GM18858 (cell line): ENCODE measurements at regions not wholly inside any gene's neighbourhood (a gene's known extent, or its start where the extent isn't known, plus 50 kb on each side); places are given as distances from the start of the nearest gene placed in this dataset.

Experiments
- ATAC-seq: cut with Tn5 transposase; IDR thresholded peaks from one replicate; pipeline ENCODE4 v1.9.1; 2021; ENCODE audit not compliant: unreplicated experiment

- ATAC-seq, result no peak
Observed at GRCh38 chr6:123747515-123747914, 56.1 kb upstream of the NKAIN2 start.

GRCh38 chr6:123745895-123746294 lies 57.8 kb upstream of the NKAIN2 start:
- no peak for ATAC-seq

DNA sequence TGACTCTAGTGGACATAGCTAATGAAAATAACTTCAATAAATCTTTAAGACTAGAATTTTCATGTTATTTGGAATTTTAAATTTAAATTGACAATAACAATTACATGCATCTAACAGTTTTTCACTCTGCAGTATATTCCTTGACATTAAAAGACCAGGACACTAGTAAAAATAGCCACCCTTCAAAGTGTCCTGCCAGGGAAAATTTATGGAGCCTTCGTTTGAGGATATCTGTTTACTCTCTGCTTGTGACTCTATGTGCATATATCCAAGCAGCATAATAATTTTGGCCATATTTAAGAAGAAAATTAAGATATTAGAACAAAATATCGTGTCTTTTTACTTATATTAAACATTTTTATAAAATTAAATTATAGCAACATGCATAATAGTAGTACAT lies 58.8 kb upstream of the NKAIN2 start:
- no peak for ATAC-seq

DNA sequence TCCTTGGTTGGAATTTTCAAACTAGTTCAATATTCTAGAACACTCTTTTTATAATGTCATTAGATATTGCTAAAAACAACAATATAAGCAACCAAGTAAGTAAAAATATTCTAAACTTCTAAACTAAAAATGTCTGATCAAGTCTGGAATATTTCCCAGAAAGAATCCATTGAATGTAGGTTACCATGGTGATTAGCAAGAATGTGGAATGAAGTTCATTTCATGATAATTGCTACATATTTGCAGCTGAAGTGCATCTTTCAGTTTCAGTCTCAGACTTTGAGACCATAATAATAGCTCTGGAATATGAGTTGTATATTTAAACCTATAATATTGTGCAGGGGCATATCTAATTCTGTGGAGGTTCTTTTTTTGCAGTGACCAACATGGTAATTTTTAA lies 61.0 kb upstream of the NKAIN2 start:
- no peak for ATAC-seq

DNA sequence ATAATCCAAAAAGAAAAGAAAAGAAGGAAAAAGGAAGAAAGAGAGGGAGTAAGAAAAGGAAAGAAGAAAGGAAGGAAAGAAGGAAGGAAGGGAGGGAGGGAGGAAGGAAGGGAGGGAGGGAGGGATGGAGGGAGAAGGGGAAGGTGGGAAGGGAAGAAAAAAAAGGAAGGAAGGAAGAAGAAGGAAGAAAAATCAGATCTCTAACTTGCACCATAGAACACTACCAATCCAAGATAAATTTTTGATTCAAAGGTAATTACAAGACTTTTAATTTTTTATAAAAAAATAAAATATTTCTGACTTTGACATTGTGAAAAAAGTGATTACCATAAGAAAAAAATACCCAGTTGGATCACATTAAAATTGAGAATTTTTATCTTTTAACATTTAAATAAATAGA lies 70.5 kb upstream of the NKAIN2 start:
- no peak for ATAC-seq

GRCh38 chr6:123716506-123716905 lies 79.8 kb upstream of the TRDN start:
- ATAC-seq, result no peak

DNA sequence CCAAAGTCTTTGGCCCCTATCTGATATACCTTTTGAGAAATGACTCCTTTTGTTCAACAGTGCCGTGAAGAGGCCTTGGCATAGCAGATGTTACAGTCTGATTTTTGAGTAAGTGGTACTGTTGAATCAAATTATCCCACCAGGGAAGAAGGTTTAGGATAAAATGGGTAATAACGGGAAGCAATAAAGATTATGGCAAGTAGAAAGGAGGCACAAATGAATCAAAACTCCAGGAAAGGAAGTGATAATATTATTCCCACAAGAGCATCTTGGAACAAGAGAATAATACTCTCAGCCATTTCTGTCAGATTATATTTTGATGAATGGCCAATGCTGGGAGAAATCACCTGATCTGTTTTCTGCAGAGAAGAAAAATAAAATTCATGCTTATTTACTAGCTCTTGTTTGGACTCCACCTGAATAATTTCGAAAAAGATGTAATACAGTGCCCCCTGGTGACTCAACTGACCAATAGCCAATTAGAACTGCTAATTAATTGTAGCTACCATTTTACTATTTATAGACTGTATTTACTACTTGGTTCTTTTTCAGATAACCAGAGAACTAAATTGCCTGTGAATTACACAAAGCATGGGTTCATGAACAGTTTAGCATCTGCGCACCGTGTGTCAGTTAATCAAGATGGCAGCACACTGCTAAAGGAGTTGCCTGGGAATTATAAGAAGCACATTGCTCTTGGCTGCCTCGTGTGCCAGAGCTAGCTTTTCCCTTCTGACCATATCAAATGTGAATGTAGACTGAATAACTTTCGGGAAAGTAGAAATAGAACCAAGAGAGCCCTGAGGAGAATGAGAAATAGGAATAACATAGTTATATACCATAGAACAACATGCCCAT lies 78.5 kb upstream of the TRDN start:
- ATAC-seq, result peak; percentile 65

DNA sequence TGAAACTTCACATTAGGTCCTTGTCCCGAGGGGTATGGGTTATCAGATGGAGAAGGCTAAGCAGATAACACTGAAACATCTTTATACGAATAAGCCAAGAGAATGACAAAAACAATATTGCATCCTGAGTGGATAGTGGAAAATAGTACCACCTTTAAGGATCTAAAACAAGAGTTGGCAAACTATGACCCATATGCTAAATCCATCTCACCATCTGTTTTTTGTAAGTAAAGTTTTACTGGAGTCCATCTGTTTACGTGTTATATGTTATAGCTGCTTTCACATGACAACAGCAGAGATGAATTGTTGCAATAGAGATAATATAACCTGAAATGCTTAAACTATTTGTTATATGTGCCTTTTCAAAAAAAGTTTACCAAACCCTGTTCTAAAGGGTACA lies 76.1 kb upstream of the TRDN start:
- no peak for ATAC-seq

DNA sequence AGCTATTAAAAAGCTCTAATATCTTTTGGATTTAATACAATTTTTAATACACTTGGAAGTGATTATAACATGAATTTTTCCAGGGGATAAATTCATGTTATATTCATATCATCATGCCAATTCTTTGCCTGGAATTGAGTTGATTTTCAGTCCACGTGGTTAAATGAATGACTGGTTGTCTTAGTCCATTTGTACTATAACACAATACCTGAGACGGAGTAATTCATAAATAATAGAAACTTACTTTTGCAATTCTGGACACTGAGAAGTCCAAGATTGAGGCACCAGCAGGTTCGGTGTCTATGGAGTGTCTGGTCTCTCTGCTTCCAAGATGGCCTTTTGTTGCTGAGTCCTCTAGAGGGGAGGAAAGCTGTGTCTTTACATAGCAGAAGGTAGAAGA lies 66.2 kb upstream of the TRDN start:
- no peak for ATAC-seq

GRCh38 chr6:123687864-123688263 lies 51.1 kb upstream of the TRDN start:
- no peak for ATAC-seq
